Uterus (tissue), 3 donors: ENCODE measurements at regions not wholly inside any gene's neighbourhood (a gene's known extent, or its start where the extent isn't known, plus 50 kb on each side); places are given as distances from the start of the nearest gene placed in this dataset.

Experiments
- DNase-seq, 2 donors: peaks; one replicate each; pipeline ENCODE4 v3.0.0-alpha.2; 2019 to 2020
- H3K27ac ChIP-seq, 2 donors: fragments of 200-600 bp; sonication (generic); 1 replicate in 1 of 2; 2 replicates in 1 of 2; pipeline ENCODE4 v1.5.1; 2016 to 2018
- H3K27me3 ChIP-seq, 2 donors: fragments of 200-600 bp; sonication (generic); one replicate each; pipeline ENCODE4 v1.5.1; 2018 to 2019; ENCODE audit warnings: control low read depth in 1 of 2
- H3K36me3 ChIP-seq, 2 donors: fragments of 200-600 bp; sonication (generic); one replicate each; pipeline ENCODE4 v1.5.1; 2019; ENCODE audit warnings: control low read depth in 1 of 2
- H3K4me1 ChIP-seq, 2 donors: fragments of 200-600 bp; sonication (generic); one replicate each; pipeline ENCODE4 v1.5.1; 2018 to 2019; ENCODE audit warnings: control low read depth in 1 of 2
- H3K4me3 ChIP-seq, 2 donors: fragments of 200-600 bp; sonication (generic); 1 replicate in 1 of 2; 2 replicates in 1 of 2; pipeline ENCODE4 v1.5.1; 2018 to 2019; ENCODE audit warnings: mild to moderate bottlenecking in 1 of 2
- H3K9me3 ChIP-seq, 2 donors: fragments of 200-600 bp; sonication (generic); one replicate each; pipeline ENCODE4 v1.5.1; 2019; ENCODE audit warnings: control low read depth in 1 of 2
- POLR2A ChIP-seq, 2 donors: fragments of 450-650 bp; IDR thresholded peaks; one replicate each; pipeline ENCODE4 v1.6.1; 2016; ENCODE audit warnings: antibody characterized with exemption in 2 of 2, mild to moderate bottlenecking in 1 of 2, moderate library complexity in 1 of 2
- intact Hi-C: fragments of 100-400 bp; cut with DNase I; formaldehyde crosslinking; loops from one replicate; pipeline ENCODE4 v1.15.1; 2023; ENCODE audit warnings: low total_unique reads
- TF ChIP-seq, protein P1 (sequence below), 4 experiments: fragments of 200-600 bp in 2 of 4; fragments of 450-650 bp in 2 of 4; sonication (generic) in 2 of 4; IDR thresholded peaks; one replicate each; pipeline ENCODE4 v1.5.1; 2016 to 2019; ENCODE audit warnings: antibody characterized with exemption in 4 of 4, mild to moderate bottlenecking in 2 of 4, moderate library complexity in 1 of 4
- donor health status: DM: yes; HTN: yes; CAD: no.

DNA sequence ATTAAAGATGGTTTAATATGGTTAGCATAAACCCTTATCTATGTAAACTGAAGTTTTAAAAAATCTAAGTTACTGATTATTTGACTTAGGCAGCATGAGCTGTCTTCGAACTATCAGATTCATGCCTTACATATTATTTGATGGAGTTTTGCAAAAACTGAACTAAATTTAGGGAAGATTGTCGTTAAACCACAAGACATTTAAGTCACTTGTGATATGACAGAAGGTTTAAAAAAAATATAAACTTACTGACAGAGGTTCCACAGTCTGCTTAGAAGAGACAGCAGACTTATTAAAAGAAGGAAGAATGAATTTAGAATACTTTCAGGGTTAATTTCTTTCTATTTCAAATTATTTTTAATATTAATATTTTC lies 110.9 kb upstream of the FRY start:
- Histone ChIP-seq H3K27ac (no peak overlapping the region), H3K9me3 (no peaks in the 10 kb centered on the region), H3K4me3 (no peak overlapping the region), H3K36me3 (no peaks in the 10 kb centered on the region), H3K27me3 (no peaks in the 10 kb centered on the region), H3K4me1 (no peaks in the 10 kb centered on the region)
- intact Hi-C loops: no loop called here
- TF ChIP-seq POLR2A (IDR thresholded peaks at IDR 0.05): no peak
- TF ChIP-seq, protein P1, sequence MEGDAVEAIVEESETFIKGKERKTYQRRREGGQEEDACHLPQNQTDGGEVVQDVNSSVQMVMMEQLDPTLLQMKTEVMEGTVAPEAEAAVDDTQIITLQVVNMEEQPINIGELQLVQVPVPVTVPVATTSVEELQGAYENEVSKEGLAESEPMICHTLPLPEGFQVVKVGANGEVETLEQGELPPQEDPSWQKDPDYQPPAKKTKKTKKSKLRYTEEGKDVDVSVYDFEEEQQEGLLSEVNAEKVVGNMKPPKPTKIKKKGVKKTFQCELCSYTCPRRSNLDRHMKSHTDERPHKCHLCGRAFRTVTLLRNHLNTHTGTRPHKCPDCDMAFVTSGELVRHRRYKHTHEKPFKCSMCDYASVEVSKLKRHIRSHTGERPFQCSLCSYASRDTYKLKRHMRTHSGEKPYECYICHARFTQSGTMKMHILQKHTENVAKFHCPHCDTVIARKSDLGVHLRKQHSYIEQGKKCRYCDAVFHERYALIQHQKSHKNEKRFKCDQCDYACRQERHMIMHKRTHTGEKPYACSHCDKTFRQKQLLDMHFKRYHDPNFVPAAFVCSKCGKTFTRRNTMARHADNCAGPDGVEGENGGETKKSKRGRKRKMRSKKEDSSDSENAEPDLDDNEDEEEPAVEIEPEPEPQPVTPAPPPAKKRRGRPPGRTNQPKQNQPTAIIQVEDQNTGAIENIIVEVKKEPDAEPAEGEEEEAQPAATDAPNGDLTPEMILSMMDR (IDR thresholded peaks at IDR 0.05): no peak
- DNase-seq: no peak

DNA sequence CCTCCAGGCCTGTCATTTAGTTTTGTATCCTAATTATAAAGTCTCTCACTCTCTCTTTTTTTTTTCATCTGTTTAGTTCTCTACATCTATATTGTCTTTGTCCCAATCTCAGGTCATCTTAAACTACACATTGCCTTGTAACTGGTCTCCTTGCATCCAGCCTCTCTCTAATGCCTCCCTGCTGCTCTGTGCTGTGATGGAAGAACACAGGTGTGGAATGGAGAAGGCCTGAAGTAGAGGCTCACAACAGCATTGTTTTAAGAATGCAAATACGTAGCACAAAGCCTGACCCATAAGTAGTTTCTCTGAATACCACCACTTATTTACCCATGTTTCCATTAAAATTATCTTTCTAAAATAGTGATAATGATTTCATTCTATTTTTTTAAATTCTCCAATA lies 108.8 kb upstream of the FRY start:
- TF ChIP-seq, protein P1 (IDR thresholded peaks at IDR 0.05): no peak
- no peak for TF ChIP-seq POLR2A (IDR thresholded peaks at IDR 0.05)

DNA sequence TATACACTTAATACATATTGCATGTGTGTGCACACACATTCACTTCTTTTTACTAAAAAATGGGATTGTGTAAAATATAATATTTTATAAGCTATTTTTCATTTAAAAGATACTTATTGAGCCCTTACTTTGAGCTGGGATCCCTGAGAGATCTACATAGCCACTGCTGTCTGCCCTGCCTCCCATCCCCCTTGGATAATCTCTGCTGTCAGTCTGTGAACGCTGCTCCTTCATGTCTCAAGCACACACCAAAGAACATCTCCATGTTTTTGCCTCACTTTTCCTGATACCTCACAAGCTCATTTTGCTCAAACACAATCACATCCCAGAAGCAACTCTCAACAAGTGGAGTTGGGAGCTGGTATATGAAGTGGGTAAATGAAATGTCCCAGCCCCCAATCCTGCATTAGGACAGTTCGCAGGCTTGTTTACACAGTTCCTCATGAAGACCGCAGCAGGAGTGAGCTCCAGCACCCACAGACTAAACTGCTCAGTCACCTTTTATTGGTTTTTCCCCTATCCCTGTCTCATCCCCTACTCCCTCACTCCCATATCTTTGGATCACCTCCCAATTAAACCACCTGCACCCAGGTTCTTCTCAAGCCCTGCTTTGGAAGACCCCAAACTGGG lies 108.3 kb upstream of the FRY start:
- H3K36me3 ChIP-seq: no peaks in the 10 kb centered on the region
- H3K4me3 ChIP-seq: no peak overlapping the region
- intact Hi-C loops: no loop called here
- no peaks in the 10 kb centered on the region for H3K27me3 ChIP-seq
- H3K9me3 ChIP-seq: no peaks in the 10 kb centered on the region
- TF ChIP-seq, protein P1 (IDR thresholded peaks at IDR 0.05): no peak
- no peak for TF ChIP-seq POLR2A (IDR thresholded peaks at IDR 0.05)
- no peak for DNase-seq
- no peaks in the 10 kb centered on the region for H3K4me1 ChIP-seq
- H3K27ac ChIP-seq: no peak overlapping the region

More for the DNA sequence above, 108.8 kb upstream of the FRY start:
- H3K4me1 ChIP-seq: no peaks in the 10 kb centered on the region
- no peaks in the 10 kb centered on the region for H3K27me3 ChIP-seq
- H3K4me3 ChIP-seq: no peak overlapping the region
- H3K9me3 ChIP-seq: no peaks in the 10 kb centered on the region
- intact Hi-C loops: no loop called here
- H3K36me3 ChIP-seq: no peaks in the 10 kb centered on the region
- no peak for DNase-seq
- no peak overlapping the region for H3K27ac ChIP-seq

DNA sequence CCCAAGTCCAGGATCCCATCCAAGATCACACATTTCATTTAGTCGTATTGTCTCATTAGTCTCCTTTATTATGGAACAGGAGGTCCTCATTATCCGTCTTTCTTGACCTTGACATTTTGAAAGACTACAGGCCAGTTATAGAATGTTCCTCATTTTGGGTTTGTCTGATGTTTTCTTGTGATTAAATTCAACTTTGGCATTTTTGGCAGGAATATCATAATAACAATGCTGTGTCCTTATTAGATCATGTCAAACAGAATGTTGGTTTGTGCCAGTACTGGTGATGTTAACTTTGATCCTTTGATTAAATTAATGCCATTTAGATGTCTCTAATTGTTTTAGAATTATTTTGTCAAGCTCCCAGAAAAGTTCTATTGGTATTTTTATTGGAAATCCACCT lies 106.5 kb upstream of the FRY start:
- Histone ChIP-seq H3K36me3 (no peaks in the 10 kb centered on the region), H3K27me3 (no peaks in the 10 kb centered on the region), H3K9me3 (no peaks in the 10 kb centered on the region), H3K27ac (no peak overlapping the region), H3K4me1 (no peaks in the 10 kb centered on the region), H3K4me3 (no peak overlapping the region)
- no peak for TF ChIP-seq POLR2A (IDR thresholded peaks at IDR 0.05)
- intact Hi-C loops: no loop called here
- DNase-seq: no peak

DNA sequence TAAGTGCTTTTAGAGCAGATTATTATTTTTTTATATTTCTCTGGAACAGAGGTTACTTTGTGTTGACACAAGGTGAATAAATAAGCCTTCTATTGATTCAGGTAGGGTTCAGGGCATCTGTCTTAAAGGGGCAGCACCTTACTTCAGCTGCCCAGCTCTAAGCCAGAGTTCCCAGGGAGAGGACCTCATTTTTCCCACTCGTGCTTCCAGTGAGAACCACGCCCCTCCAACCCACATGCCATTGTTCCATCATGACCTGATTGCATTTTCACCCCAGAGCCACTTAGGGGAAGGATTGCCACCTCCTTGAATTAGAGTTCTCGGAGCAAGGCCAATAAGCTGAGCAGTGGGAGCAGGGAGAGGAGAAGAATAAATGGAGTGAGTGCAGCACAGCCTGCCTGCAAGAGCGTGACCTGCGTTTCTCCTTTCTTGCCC lies 104.3 kb upstream of the FRY start:
- Histone ChIP-seq H3K36me3 (no peaks in the 10 kb centered on the region), H3K27ac (no peak overlapping the region), H3K9me3 (no peaks in the 10 kb centered on the region), H3K4me3 (no peak overlapping the region), H3K27me3 (no peaks in the 10 kb centered on the region), H3K4me1 (no peaks in the 10 kb centered on the region)
- no peak for DNase-seq
- intact Hi-C loops: no loop called here
- TF ChIP-seq, protein P1 (IDR thresholded peaks at IDR 0.05): no peak
- TF ChIP-seq POLR2A (IDR thresholded peaks at IDR 0.05): no peak
